ENCODE measurements at regions not wholly inside any gene's neighbourhood (a gene's known extent, or its start where the extent isn't known, plus 50 kb on each side); places are given as distances from the start of the nearest gene placed in this dataset.

DNA sequence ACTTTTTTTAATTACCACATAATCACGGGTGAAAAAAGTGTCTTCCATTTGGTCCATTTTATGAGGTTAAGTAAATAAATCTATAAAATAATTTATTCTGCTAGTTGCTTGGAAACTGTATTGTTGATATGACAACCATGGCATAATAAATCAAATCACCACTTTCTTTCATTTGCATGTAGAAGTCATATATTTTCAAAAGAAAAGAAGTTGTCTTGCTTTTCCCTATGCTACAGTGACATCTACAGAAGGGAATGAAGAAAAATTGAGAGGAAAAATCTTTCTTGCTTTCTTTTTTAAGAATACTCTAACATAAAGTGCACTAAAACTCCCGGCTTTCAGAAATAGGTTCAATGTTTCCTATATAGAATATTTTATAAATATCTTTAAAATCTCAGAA, 228.5 kb downstream of the ZBBX start:
- Histone ChIP-seq H3K27ac (ENCODE audit: extremely low read depth, low read depth, low read length) (no peak overlapping the region), H3K9me3 (replicated peaks; ENCODE audit: control insufficient read depth, insufficient read depth, low read depth, low read length) (no peaks in the 10 kb centered on the region; the same call in none of the 2 replicates), H3K4me3 (no peak overlapping the region), H3K9me1 (ENCODE audit: control insufficient read depth, insufficient read depth, low read length) (no peaks in the 10 kb centered on the region), H3K4me1 (replicated peaks in 1 of 2; ENCODE audit: control insufficient read depth in 2 of 2, insufficient read depth in 2 of 2, low read length in 2 of 2) (no peaks in the 10 kb centered on the region), H2AFZ (ENCODE audit: low read depth, low read length) (no peak overlapping the region), H3K9ac (ENCODE audit: insufficient read depth in 1 of 2, low read depth in 2 of 2, low read length in 2 of 2) (no peak overlapping the region), H3K4me2 (ENCODE audit: insufficient read depth, low read length) (no peak overlapping the region), H3K27me3 (ENCODE audit: control insufficient read depth in 2 of 2, insufficient read depth in 2 of 2, low read length in 2 of 2) (no peaks in the 10 kb centered on the region), H4K20me1 (replicated peaks; ENCODE audit: control insufficient read depth, insufficient read depth, low read length) (no peaks in the 10 kb centered on the region), H3K79me2 (ENCODE audit: control insufficient read depth, insufficient read depth, low read length) (no peaks in the 10 kb centered on the region), H3K36me3 (ENCODE audit: control insufficient read depth, insufficient read depth, low read length) (no peaks in the 10 kb centered on the region)
- intact Hi-C loops (cut with micrococcal nuclease) (no loop called here), in situ Hi-C loops (cut with MboI) (no loop called here)
- DNase-seq (ENCODE audit: extremely low read depth in 1 of 4, low spot score in 3 of 4) (no peak), ATAC-seq (no peak), FAIRE-seq (no peak)
- BruUV-seq (replicated peaks), result no TSS peak
- TF ChIP-seq PTRF (tag; IDR thresholded peaks at IDR 0.05) (no peak), ZNF699 (CRISPR knock-in tag; IDR thresholded peaks at IDR 0.05; ENCODE audit: insufficient replicate concordance) (no peak), YBX1 (IDR thresholded peaks at IDR 0.05) (no peak), ETV1 (tag; conservative IDR thresholded peaks at IDR 0.05; ENCODE audit: low read depth) (no peak), ZBTB17 (CRISPR knock-in tag; IDR thresholded peaks at IDR 0.05) (no peak), RBM39 (optimal IDR thresholded peaks at IDR 0.05; ENCODE audit: low read depth, low read length) (no peak), YY1 (IDR thresholded peaks at IDR 0.05; ENCODE audit: borderline replicate concordance in 1 of 3, control insufficient read depth in 1 of 3, extremely low read depth in 1 of 3, insufficient read depth in 3 of 3, insufficient read length in 1 of 3, insufficient replicate concordance in 2 of 3, low read depth in 1 of 3, low read length in 2 of 3) (no peak)
- TF ChIP-seq, protein P1, sequence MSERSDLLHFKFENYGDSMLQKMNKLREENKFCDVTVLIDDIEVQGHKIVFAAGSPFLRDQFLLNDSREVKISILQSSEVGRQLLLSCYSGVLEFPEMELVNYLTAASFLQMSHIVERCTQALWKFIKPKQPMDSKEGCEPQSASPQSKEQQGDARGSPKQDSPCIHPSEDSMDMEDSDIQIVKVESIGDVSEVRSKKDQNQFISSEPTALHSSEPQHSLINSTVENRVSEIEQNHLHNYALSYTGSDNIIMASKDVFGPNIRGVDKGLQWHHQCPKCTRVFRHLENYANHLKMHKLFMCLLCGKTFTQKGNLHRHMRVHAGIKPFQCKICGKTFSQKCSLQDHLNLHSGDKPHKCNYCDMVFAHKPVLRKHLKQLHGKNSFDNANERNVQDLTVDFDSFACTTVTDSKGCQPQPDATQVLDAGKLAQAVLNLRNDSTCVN (CRISPR knock-in tag; IDR thresholded peaks at IDR 0.05), result no peak
- TF ChIP-seq, protein P2, sequence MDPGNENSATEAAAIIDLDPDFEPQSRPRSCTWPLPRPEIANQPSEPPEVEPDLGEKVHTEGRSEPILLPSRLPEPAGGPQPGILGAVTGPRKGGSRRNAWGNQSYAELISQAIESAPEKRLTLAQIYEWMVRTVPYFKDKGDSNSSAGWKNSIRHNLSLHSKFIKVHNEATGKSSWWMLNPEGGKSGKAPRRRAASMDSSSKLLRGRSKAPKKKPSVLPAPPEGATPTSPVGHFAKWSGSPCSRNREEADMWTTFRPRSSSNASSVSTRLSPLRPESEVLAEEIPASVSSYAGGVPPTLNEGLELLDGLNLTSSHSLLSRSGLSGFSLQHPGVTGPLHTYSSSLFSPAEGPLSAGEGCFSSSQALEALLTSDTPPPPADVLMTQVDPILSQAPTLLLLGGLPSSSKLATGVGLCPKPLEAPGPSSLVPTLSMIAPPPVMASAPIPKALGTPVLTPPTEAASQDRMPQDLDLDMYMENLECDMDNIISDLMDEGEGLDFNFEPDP (CRISPR knock-in tag; IDR thresholded peaks at IDR 0.05), result no peak
- TF ChIP-seq, protein P3, sequence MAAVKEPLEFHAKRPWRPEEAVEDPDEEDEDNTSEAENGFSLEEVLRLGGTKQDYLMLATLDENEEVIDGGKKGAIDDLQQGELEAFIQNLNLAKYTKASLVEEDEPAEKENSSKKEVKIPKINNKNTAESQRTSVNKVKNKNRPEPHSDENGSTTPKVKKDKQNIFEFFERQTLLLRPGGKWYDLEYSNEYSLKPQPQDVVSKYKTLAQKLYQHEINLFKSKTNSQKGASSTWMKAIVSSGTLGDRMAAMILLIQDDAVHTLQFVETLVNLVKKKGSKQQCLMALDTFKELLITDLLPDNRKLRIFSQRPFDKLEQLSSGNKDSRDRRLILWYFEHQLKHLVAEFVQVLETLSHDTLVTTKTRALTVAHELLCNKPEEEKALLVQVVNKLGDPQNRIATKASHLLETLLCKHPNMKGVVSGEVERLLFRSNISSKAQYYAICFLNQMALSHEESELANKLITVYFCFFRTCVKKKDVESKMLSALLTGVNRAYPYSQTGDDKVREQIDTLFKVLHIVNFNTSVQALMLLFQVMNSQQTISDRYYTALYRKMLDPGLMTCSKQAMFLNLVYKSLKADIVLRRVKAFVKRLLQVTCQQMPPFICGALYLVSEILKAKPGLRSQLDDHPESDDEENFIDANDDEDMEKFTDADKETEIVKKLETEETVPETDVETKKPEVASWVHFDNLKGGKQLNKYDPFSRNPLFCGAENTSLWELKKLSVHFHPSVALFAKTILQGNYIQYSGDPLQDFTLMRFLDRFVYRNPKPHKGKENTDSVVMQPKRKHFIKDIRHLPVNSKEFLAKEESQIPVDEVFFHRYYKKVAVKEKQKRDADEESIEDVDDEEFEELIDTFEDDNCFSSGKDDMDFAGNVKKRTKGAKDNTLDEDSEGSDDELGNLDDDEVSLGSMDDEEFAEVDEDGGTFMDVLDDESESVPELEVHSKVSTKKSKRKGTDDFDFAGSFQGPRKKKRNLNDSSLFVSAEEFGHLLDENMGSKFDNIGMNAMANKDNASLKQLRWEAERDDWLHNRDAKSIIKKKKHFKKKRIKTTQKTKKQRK (IDR thresholded peaks at IDR 0.05; ENCODE audit: borderline replicate concordance, low read depth, low read length), result no peak
- WGBS (ENCODE audit: insufficient coverage, low coverage, missing lambda C conversion rate), result 3% methylated on average over 2 of the region's 2 CpGs
- POLR2A ChIA-PET, result no interaction called here
- CTCF ChIA-PET (ENCODE audit: low intra/inter-chr PET ratio), result no interaction called here

Data from K562 (cell line).